PC-9 (cell line): ENCODE measurements at regions not wholly inside any gene's neighbourhood (a gene's known extent, or its start where the extent isn't known, plus 50 kb on each side); places are given as distances from the start of the nearest gene placed in this dataset.

ENCODE experiments used
- EZH2 ChIP-seq: fragments of 200-600 bp; sonication (generic); IDR thresholded peaks from 2 replicates; pipeline ENCODE4 v1.8.0; 2017; ENCODE audit warnings: antibody characterized with exemption, low read depth
- TF ChIP-seq, protein P1 (sequence below): fragments of 200-600 bp; sonication (generic); conservative IDR thresholded peaks from 2 replicates; pipeline ENCODE4 v1.6.1; 2017; ENCODE audit warnings: mixed run types, antibody characterized with exemption, mild to moderate bottlenecking, moderate library complexity

- TF ChIP-seq, protein P1, sequence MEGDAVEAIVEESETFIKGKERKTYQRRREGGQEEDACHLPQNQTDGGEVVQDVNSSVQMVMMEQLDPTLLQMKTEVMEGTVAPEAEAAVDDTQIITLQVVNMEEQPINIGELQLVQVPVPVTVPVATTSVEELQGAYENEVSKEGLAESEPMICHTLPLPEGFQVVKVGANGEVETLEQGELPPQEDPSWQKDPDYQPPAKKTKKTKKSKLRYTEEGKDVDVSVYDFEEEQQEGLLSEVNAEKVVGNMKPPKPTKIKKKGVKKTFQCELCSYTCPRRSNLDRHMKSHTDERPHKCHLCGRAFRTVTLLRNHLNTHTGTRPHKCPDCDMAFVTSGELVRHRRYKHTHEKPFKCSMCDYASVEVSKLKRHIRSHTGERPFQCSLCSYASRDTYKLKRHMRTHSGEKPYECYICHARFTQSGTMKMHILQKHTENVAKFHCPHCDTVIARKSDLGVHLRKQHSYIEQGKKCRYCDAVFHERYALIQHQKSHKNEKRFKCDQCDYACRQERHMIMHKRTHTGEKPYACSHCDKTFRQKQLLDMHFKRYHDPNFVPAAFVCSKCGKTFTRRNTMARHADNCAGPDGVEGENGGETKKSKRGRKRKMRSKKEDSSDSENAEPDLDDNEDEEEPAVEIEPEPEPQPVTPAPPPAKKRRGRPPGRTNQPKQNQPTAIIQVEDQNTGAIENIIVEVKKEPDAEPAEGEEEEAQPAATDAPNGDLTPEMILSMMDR: no peak
- no peak for TF ChIP-seq EZH2
These were observed 452.7 kb upstream of the FAT3 start for GRCh38 chr11:91771961-91772360.
